Activated naive CD8-positive, alpha-beta T cell treated with anti-CD3 and anti-CD28 coated beads, Interleukin-2, amount 10 ng/mL, durations not matched to agents 7 days and 5 days (primary cell): ENCODE measurements at regions not wholly inside any gene's neighbourhood (a gene's known extent, or its start where the extent isn't known, plus 50 kb on each side); places are given as distances from the start of the nearest gene placed in this dataset.

Experiments
- ATAC-seq: fragments of 150-1000 bp; cut with Tn5 transposase; one replicate; pipeline ENCODE4 v1.10.0; 2021; ENCODE audit warnings: low read depth, moderate library complexity
- POLR2A ChIA-PET: fragments of 350-600 bp; sonication (Branson Sonifier 250); formaldehyde crosslinking; loops from one replicate; lab custom pipeline; 2021; ENCODE audit warnings: antibody characterized with exemption; lab: Charles Lee
- DNase-seq: peaks from one replicate; pipeline ENCODE4 v3.0.0; 2021
- H3K27ac Mint-ChIP-seq: one replicate; pipeline ENCODE4 v1.8.0; 2022; ENCODE audit warnings: mild to moderate bottlenecking, mixed read lengths
- H3K27me3 Mint-ChIP-seq: one replicate; pipeline ENCODE4 v1.8.0; 2022; ENCODE audit warnings: mild to moderate bottlenecking, moderate library complexity, mixed read lengths
- H3K36me3 Mint-ChIP-seq: one replicate; pipeline ENCODE4 v1.8.0; 2021; ENCODE audit warnings: mild to moderate bottlenecking, mixed read lengths
- H3K4me1 Mint-ChIP-seq: one replicate; pipeline ENCODE4 v1.8.0; 2021; ENCODE audit warnings: mixed read lengths
- H3K4me3 Mint-ChIP-seq: one replicate; pipeline ENCODE4 v1.8.0; 2022; ENCODE audit warnings: mild to moderate bottlenecking, moderate library complexity, mixed read lengths
- H3K9me3 Mint-ChIP-seq: one replicate; pipeline ENCODE4 v1.8.0; 2021; ENCODE audit warnings: mixed read lengths

DNA sequence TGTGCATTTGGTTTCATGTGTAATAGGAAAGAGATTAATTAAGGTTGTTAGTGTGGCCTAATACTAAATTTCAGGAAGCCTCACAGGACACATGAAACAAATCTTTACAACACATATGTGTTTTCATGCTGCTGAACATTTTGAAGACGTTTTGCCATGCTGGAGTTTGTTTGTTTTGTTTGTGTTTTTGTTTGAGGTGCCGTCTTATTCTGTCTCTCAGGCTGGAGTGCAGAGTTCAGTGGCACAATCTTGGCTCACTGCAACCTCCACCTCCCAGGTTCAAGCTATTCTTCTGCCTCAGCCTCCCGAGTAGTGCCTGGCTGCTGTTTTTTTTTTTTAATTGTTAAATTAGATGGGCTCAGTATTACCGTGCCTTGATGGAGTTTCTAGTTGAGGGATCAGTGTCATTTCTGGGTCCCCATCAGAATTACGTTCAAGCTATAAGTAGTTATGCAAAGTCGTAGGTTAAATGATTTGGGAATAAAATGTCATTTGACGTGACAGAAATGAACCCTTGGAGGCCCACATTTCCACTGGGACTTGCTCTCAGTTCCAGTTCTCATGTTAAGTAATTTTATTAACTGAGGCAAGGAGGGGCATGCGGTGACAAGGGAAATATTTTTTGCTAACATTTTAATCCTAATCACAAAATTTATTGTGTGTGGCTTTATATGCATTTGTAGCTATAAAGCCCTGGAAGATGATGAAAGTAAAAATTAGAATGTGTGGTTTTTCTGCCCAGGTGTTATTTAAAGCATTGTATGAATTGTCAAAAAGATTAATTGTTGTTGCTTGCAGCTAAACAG lies 196.9 kb downstream of the TM9SF2 start:
- Mint-ChIP-seq H3K4me3 (no peak overlapping the region), H3K36me3 (no peaks in the 10 kb centered on the region), H3K9me3 (no peaks in the 10 kb centered on the region), H3K27me3 (peaks cover 2% of the 10 kb centered on the region), H3K27ac (no peak overlapping the region), H3K4me1 (peaks cover 1% of the 10 kb centered on the region)
- POLR2A ChIA-PET: no interaction called here
- DNase-seq (no peak), ATAC-seq (no peak)

DNA sequence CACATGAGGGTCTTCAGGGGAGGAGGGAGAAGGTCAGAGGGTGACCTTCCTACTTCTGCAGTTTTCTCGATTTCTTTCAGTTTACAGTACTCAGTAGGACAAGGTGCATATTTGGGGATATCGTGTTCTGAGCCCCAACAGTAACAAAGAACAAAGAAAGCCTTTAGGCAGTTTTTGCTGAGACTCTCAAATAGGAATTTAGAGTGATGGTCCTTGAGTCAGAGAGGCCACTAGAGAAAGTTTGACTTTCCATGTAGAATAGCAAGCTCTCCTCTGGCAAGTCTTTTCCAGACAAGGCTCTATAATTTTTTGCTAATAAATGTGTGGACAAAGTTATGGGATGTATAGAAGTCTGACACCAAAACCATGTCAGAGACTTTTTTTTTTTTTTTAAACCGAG lies 194.6 kb downstream of the TM9SF2 start:
- Mint-ChIP-seq H3K27ac (no peak overlapping the region), H3K27me3 (peaks cover 2% of the 10 kb centered on the region), H3K4me1 (peaks cover 1% of the 10 kb centered on the region), H3K36me3 (no peaks in the 10 kb centered on the region), H3K9me3 (no peaks in the 10 kb centered on the region), H3K4me3 (no peak overlapping the region)
- ATAC-seq: no peak
- no peak for DNase-seq
- POLR2A ChIA-PET: no interaction called here

DNA sequence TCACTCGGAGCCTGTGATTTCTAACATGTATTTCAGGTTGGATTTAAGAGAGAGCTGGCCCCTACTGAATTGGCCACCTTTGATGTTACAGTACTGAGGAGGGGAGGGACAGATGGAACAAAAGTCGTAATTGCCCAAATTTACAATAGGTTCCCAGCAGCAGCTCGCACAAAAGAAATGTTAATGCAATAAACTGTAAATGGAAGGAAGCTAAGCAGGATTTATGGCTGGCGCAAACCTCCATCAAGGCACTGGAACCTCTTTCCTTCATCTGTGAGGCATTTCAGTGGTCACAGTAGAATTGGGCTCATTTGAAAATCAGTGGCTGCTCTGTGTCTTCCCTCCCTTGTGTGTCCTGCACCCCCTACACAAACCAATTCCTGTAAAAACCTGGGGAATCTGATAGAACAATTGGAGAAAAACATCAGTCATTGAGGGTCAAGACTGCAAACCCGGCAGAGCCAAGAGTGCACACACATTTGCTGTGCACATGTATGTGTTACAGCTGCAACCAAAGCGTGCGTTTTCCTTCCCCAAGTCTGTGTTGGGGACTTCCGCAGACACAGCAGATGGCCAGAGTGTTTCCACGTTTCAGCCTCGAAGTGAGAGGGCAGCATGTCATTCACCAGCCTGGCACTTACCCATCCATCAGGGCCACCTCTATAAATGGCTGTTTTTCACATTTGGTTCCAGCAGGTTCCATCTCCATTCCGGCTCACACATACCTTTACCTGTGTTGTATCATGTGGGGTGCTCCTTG lies 192.8 kb downstream of the TM9SF2 start:
- H3K36me3 Mint-ChIP-seq: peaks cover 4% of the 10 kb centered on the region
- H3K9me3 Mint-ChIP-seq: no peaks in the 10 kb centered on the region

DNA sequence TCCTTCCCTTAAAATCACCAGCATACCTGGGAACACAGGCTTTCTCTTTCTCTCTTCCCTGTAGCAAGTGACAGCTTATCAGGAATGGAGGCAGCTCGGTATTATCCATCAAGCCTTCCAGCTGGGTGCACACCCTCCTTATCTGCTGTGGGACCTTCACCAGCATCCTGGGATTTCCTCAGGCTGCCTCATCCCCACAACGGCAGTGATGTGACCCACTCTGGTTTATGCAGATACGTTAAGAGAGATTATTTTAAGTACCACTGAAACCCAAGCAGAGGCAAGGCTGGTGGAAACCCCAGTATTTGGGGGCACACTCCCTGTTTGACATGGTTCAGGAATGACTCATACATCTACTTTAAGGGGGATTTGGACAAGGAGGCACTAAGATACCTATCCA lies 192.1 kb downstream of the TM9SF2 start:
- ATAC-seq (no peak), DNase-seq (no peak)
- H3K27ac Mint-ChIP-seq: no peak overlapping the region
- POLR2A ChIA-PET: no interaction called here
- H3K9me3 Mint-ChIP-seq: no peaks in the 10 kb centered on the region
- H3K36me3 Mint-ChIP-seq: peaks cover 4% of the 10 kb centered on the region
- H3K4me1 Mint-ChIP-seq: no peaks in the 10 kb centered on the region
- H3K27me3 Mint-ChIP-seq: peaks cover 2% of the 10 kb centered on the region
- H3K4me3 Mint-ChIP-seq: no peak overlapping the region

More for the DNA sequence above, 192.8 kb downstream of the TM9SF2 start:
- Mint-ChIP-seq H3K4me3 (no peak overlapping the region), H3K27me3 (peaks cover 2% of the 10 kb centered on the region), H3K27ac (no peak overlapping the region), H3K4me1 (no peaks in the 10 kb centered on the region)
- no peak for ATAC-seq
- DNase-seq: no peak
- POLR2A ChIA-PET: no interaction called here

DNA sequence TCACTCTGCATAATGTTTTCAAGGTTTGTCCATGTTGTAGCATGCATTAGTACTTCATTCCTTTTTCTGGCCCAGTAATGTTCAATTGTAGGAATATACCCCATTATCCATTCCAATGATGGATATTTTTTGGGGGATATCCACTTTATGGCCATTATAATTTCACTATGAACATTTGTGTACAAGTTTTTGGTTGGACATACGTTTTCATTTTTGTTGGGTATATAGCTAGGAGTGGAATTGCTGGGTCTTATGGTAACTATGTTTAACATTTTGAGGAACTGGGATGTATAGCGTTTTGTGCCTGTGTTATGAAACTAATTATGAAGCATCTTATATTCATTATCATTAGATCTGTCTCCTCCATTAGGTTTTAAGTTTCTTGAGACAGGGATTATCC lies 191.6 kb downstream of the TM9SF2 start:
- ATAC-seq: no peak
- Mint-ChIP-seq H3K4me1 (no peaks in the 10 kb centered on the region), H3K27ac (no peak overlapping the region), H3K9me3 (no peaks in the 10 kb centered on the region), H3K27me3 (peaks cover 2% of the 10 kb centered on the region), H3K4me3 (no peak overlapping the region), H3K36me3 (peaks cover 4% of the 10 kb centered on the region)
- POLR2A ChIA-PET: no interaction called here
- no peak for DNase-seq

DNA sequence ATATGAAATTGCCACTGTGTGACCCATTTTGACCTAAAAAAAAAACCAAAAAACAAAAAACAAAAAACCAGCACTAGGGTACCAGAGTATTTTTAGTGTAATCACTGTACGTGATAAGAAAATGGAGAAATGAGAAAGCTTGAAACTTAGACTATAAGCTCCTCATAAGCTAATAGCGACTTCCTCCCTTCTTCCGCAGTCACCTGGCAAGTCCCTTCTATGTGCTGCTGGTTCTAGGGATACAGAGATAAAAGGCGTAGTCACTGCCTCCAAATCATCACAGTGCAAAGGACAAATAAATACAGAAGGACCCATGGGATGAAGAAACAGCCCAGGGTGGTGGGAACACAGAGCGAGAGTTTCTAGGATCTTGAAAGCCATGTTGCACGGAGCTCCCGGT lies 190.3 kb downstream of the TM9SF2 start:
- no peaks in the 10 kb centered on the region for H3K4me1 Mint-ChIP-seq
- POLR2A ChIA-PET: no interaction called here
- H3K27me3 Mint-ChIP-seq: peaks cover 2% of the 10 kb centered on the region

DNA sequence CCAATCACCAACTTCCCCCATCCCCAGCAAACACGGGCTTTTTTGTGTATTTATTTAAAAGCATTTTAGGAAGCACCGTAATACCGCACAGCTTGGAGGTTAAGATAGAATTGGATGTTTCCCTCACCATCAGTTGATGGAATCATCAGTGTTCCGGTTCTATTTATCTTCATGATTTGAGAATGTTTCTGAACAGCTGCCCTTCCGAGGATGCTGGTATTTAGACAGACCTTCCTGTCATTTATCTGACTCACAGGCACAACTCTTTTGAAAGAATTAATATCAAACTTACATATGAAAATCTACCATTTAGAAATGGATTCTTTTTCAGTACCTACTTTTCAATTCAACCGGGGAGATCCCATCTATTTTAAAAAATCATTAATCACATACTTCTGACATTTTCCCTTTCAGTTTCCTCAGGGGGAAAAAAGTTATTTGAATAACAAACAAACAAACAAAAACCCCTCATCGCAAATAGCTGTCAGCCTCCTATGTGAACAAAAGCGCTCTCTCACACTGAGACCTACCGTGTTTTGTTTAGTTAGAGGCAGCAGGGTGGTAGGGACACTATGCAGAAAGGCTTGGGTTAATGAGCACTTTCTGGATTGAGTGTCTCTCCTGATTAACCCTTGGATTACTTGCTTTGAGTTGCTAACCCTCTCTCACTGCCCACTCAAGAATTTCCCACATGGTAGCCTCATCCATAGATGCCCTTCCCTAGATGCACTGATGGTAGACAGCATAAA lies 189.3 kb downstream of the TM9SF2 start:
- no peak overlapping the region for H3K27ac Mint-ChIP-seq
- DNase-seq (no peak), ATAC-seq (no peak)
- H3K4me3 Mint-ChIP-seq: no peak overlapping the region
- peaks cover 4% of the 10 kb centered on the region for H3K36me3 Mint-ChIP-seq
- POLR2A ChIA-PET: no interaction called here
- no peaks in the 10 kb centered on the region for H3K9me3 Mint-ChIP-seq
- H3K27me3 Mint-ChIP-seq: peaks cover 2% of the 10 kb centered on the region
- no peaks in the 10 kb centered on the region for H3K4me1 Mint-ChIP-seq

More for the DNA sequence above, 190.3 kb downstream of the TM9SF2 start:
- H3K27ac Mint-ChIP-seq: no peak overlapping the region
- no peak for DNase-seq
- no peak overlapping the region for H3K4me3 Mint-ChIP-seq
- ATAC-seq: no peak
- peaks cover 4% of the 10 kb centered on the region for H3K36me3 Mint-ChIP-seq
- H3K9me3 Mint-ChIP-seq: no peaks in the 10 kb centered on the region

DNA sequence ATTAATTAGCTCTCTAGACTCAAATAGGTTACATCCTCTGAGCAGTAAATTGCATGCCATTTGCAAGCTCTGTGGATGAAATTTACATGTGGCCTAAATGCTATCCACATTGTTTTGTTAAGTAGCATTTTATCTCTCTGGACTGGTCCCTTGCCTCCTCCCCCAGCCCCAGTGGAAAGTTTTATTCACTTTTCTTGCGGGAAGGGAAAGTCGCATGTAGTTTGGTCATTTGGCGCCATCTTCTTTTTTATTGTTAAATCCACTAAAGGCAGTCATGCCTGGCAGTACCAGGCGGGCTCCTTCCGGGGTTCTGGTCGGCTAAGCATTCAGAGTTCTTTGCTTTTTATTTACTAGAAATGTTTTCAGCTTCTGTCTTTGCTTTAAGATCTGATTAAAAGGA lies 188.7 kb downstream of the TM9SF2 start:
- H3K27me3 Mint-ChIP-seq: peaks cover 2% of the 10 kb centered on the region
- ATAC-seq (no peak), DNase-seq (no peak)
- no peaks in the 10 kb centered on the region for H3K9me3 Mint-ChIP-seq
- no peaks in the 10 kb centered on the region for H3K4me1 Mint-ChIP-seq
- H3K36me3 Mint-ChIP-seq: peaks cover 4% of the 10 kb centered on the region
- no peak overlapping the region for H3K27ac Mint-ChIP-seq
- POLR2A ChIA-PET: no interaction called here
- H3K4me3 Mint-ChIP-seq: no peak overlapping the region

DNA sequence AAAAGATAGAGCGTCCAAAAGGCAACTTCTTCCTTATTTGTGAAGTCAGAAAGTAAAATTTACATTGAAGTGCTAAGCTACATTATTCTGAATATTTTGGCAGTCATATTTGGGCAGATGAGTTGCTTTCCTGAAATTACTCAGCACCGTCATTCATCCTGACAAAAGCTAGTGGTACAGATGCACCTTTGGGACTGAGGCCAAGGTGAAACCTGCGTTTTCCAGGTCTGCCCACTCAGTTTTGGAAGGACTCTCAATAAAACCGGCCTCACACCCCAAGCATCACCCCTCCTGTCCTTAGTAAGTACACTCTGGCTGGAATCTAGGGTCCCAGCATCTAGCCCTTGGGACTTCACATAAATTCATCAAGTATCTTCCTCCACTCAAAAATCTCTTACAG lies 187.5 kb downstream of the TM9SF2 start:
- H3K36me3 Mint-ChIP-seq: peaks cover 4% of the 10 kb centered on the region
- peaks cover 2% of the 10 kb centered on the region for H3K27me3 Mint-ChIP-seq
- POLR2A ChIA-PET: no interaction called here
- no peaks in the 10 kb centered on the region for H3K4me1 Mint-ChIP-seq
- no peak for DNase-seq
- no peak for ATAC-seq
- H3K9me3 Mint-ChIP-seq: no peaks in the 10 kb centered on the region
- no peak overlapping the region for H3K27ac Mint-ChIP-seq
- no peak overlapping the region for H3K4me3 Mint-ChIP-seq

DNA sequence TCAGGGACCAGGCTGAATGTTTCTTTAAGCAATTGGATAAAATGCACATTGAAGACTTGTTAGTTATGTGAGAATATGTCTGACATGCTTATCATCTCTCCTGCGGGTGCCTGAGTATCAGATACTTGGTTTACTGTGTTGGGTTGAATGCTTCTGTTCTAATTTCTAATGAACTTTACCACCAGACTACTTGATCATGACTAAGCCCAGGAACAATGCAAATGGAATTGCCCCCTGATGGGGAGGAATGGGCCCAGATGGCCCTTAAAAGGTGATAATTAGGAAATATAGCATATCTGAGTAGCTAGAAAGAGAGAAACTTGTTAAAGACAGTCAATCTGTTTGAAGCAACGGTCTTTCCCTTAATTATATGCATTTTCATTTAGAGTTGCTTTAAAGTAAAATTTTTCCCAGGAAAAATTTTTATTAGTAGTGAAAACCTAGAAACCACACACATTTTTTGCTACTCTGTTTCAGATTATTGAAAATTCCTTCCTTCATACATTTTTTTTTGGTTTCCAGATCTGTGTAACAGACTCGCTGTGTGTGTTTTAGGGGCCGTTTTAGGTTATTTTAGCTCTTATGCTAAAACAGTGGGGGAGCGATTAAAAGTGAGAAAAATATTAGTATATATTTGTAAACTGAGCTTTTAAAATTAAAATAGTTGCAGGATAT lies 186.6 kb downstream of the TM9SF2 start:
- Mint-ChIP-seq H3K9me3 (no peaks in the 10 kb centered on the region), H3K4me3 (no peak overlapping the region), H3K27ac (no peak overlapping the region), H3K36me3 (peaks cover 4% of the 10 kb centered on the region), H3K4me1 (no peaks in the 10 kb centered on the region), H3K27me3 (no peaks in the 10 kb centered on the region)
- ATAC-seq: no peak
- DNase-seq: no peak
- POLR2A ChIA-PET: no interaction called here

DNA sequence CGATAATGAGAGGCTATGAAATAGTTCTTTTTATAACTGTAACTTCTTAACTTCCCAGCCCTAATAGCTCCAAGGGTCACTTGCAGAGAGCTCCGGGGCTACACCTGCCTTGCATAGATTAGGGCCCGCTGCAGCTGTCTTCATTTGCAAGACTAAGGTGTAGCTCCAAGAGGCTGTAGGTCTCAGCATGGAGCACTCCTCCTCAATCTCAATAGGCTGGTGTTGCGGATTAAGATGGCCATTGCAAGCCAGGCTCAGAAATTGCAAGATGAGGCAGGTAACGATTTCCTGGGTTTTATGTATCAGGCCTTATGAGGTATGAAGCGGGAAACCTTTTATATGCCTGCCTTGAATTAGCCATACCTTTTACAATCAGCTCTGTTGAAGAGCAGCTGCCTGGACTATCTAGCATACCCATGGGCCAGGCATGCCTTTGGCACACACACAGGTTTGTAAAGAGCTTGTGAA lies 185.7 kb downstream of the TM9SF2 start:
- no peaks in the 10 kb centered on the region for H3K9me3 Mint-ChIP-seq

DNA sequence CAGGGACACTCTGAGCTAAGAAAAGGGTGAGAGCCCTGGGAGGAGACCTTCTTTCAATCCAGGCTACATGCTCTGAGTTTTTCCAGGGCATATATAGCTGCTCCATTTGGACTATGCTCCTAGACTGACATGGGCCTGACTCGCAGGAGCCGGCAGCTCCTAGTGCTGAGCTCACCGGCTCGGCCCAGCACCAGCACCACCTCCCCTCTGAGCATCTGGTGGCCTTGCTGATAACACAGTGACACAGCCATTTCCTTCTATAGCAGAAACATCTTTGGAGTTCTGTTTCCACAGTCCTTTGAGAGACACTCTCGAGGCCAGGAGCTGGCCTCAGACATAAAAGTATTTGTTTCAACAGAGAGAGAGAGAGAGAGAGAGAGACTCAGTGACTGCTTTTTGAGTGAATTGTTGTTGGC lies 184.9 kb downstream of the TM9SF2 start:
- no peak overlapping the region for H3K4me3 Mint-ChIP-seq
- ATAC-seq (no peak), DNase-seq (no peak)
- no peaks in the 10 kb centered on the region for H3K27me3 Mint-ChIP-seq
- H3K4me1 Mint-ChIP-seq: no peaks in the 10 kb centered on the region
- H3K9me3 Mint-ChIP-seq: no peaks in the 10 kb centered on the region
- no peak overlapping the region for H3K27ac Mint-ChIP-seq
- H3K36me3 Mint-ChIP-seq: peaks cover 4% of the 10 kb centered on the region
- POLR2A ChIA-PET: no interaction called here

More for the DNA sequence above, 185.7 kb downstream of the TM9SF2 start:
- no peak overlapping the region for H3K27ac Mint-ChIP-seq
- no peak overlapping the region for H3K4me3 Mint-ChIP-seq
- H3K4me1 Mint-ChIP-seq: no peaks in the 10 kb centered on the region
- DNase-seq: no peak
- H3K27me3 Mint-ChIP-seq: no peaks in the 10 kb centered on the region
- no peak for ATAC-seq
- H3K36me3 Mint-ChIP-seq: peaks cover 4% of the 10 kb centered on the region
- POLR2A ChIA-PET: interaction anchor here (0.7 kb wide), 1 partner anchor 169 kb away, joined by 3 read pairs; no protein-coding TSS in a partner anchor

DNA sequence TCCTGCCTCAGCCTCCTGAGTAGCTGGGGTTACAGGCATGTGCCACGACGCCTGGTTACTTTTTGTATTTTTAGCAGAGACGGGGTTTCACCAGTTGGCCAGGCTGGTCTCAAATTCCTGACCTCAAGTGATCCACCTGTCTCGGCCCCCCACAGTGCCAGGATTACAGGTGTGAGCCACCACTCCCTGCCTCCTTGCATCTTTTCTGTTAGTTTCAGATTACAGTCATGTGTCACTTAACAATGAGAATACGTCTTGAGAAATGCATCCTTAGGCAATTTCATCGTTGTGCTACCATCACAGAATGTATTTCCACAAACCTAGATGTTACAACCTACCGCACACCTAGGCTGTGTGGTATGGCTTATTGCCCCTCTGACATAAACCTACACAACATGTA lies 180.4 kb downstream of the TM9SF2 start:
- no peak for DNase-seq
- Mint-ChIP-seq H3K9me3 (no peaks in the 10 kb centered on the region), H3K36me3 (no peaks in the 10 kb centered on the region), H3K27me3 (no peaks in the 10 kb centered on the region), H3K4me3 (no peak overlapping the region), H3K27ac (no peak overlapping the region), H3K4me1 (no peaks in the 10 kb centered on the region)
- POLR2A ChIA-PET: no interaction called here
- ATAC-seq: no peak
